Activated naive CD4-positive, alpha-beta T cell treated with anti-CD3 and anti-CD28 coated beads for 36 hours (primary cell): ENCODE measurements at regions not wholly inside any gene's neighbourhood (a gene's known extent, or its start where the extent isn't known, plus 50 kb on each side); places are given as distances from the start of the nearest gene placed in this dataset.
A peak's percentile ranks its signal among the peaks of the same experiment; 100 is the strongest.

Experiments
- CTCF ChIA-PET: fragments of 350-600 bp; sonication (Branson Sonifier 250); formaldehyde crosslinking; loops from one replicate; lab custom pipeline; 2021; ENCODE audit warnings: antibody characterized with exemption; lab: Charles Lee
- DNase-seq: peaks from one replicate; pipeline ENCODE4 v3.0.0-alpha.2; 2020
- H3K27ac Mint-ChIP-seq: one replicate; pipeline ENCODE4 v1.8.0; 2021; ENCODE audit warnings: mild to moderate bottlenecking, mixed read lengths
- H3K27me3 Mint-ChIP-seq: one replicate; pipeline ENCODE4 v1.8.0; 2021; ENCODE audit warnings: low read depth, mixed read lengths
- H3K36me3 Mint-ChIP-seq: one replicate; pipeline ENCODE4 v1.8.0; 2021; ENCODE audit warnings: low read depth, mixed read lengths
- H3K4me1 Mint-ChIP-seq: one replicate; pipeline ENCODE4 v1.8.0; 2021; ENCODE audit warnings: low read depth, mixed read lengths
- H3K4me3 Mint-ChIP-seq: one replicate; pipeline ENCODE4 v1.8.0; 2021; ENCODE audit warnings: mild to moderate bottlenecking, moderate library complexity, mixed read lengths
- H3K9me3 Mint-ChIP-seq: one replicate; pipeline ENCODE4 v1.8.0; 2021; ENCODE audit warnings: mixed read lengths
- intact Hi-C: fragments of 100-400 bp; cut with micrococcal nuclease; formaldehyde crosslinking; loops from one replicate; pipeline ENCODE4 v1.15.1; 2023

GRCh38 chr5:2147504-2148311 lies 265.0 kb upstream of the IRX4 start:
- Mint-ChIP-seq H3K27ac (no peak overlapping the region), H3K36me3 (no peaks in the 10 kb centered on the region), H3K9me3 (no peaks in the 10 kb centered on the region), H3K4me1 (no peaks in the 10 kb centered on the region), H3K4me3 (no peak overlapping the region), H3K27me3 (peaks cover 11% of the 10 kb centered on the region)
- intact Hi-C loops: no loop called here
- DNase-seq: no peak
- CTCF ChIA-PET: no interaction called here

- no peak overlapping the region for H3K27ac Mint-ChIP-seq
- CTCF ChIA-PET: no interaction called here
- H3K27me3 Mint-ChIP-seq: peaks cover 19% of the 10 kb centered on the region
- no peaks in the 10 kb centered on the region for H3K9me3 Mint-ChIP-seq
- H3K4me1 Mint-ChIP-seq: no peaks in the 10 kb centered on the region
- no peak overlapping the region for H3K4me3 Mint-ChIP-seq
- intact Hi-C loops: no loop called here
- H3K36me3 Mint-ChIP-seq: no peaks in the 10 kb centered on the region
- no peak for DNase-seq
Observed at GRCh38 chr5:2143646-2144353, 261.1 kb upstream of the IRX4 start.

GRCh38 chr5:2143088-2143487 lies 260.4 kb upstream of the IRX4 start:
- CTCF ChIA-PET: interaction anchor here (1.1 kb wide), 1 partner anchor 9 kb away, joined by 3 read pairs; no protein-coding TSS in a partner anchor
- Mint-ChIP-seq H3K36me3 (no peaks in the 10 kb centered on the region), H3K4me3 (no peak overlapping the region), H3K27me3 (peaks cover 19% of the 10 kb centered on the region), H3K4me1 (no peaks in the 10 kb centered on the region), H3K9me3 (no peaks in the 10 kb centered on the region), H3K27ac (no peak overlapping the region)
- intact Hi-C loops: no loop called here
- DNase-seq: no peak

GRCh38 chr5:2142456-2142954 lies 259.8 kb upstream of the IRX4 start:
- CTCF ChIA-PET: interaction anchor here (1.1 kb wide), 1 partner anchor 9 kb away, joined by 3 read pairs; no protein-coding TSS in a partner anchor
- Mint-ChIP-seq H3K27me3 (peaks cover 19% of the 10 kb centered on the region), H3K9me3 (no peaks in the 10 kb centered on the region), H3K27ac (no peak overlapping the region), H3K4me1 (no peaks in the 10 kb centered on the region), H3K36me3 (no peaks in the 10 kb centered on the region), H3K4me3 (no peak overlapping the region)
- no peak for DNase-seq
- intact Hi-C loops: no loop called here

- CTCF ChIA-PET: no interaction called here
Observed at GRCh38 chr5:2141254-2142000, 258.7 kb upstream of the IRX4 start.

GRCh38 chr5:2140501-2141175 lies 257.9 kb upstream of the IRX4 start:
- no peak for DNase-seq
- Mint-ChIP-seq H3K9me3 (no peaks in the 10 kb centered on the region), H3K4me1 (peaks cover 4% of the 10 kb centered on the region), H3K27ac (no peak overlapping the region), H3K36me3 (no peaks in the 10 kb centered on the region), H3K27me3 (peaks cover 24% of the 10 kb centered on the region), H3K4me3 (no peak overlapping the region)
- intact Hi-C loops: no loop called here
- CTCF ChIA-PET: no interaction called here

More at GRCh38 chr5:2141254-2142000, 258.7 kb upstream of the IRX4 start:
- Mint-ChIP-seq H3K36me3 (no peaks in the 10 kb centered on the region), H3K4me3 (no peak overlapping the region), H3K27ac (no peak overlapping the region), H3K9me3 (no peaks in the 10 kb centered on the region), H3K27me3 (peaks cover 24% of the 10 kb centered on the region), H3K4me1 (peaks cover 4% of the 10 kb centered on the region)
- no peak for DNase-seq
- intact Hi-C loops: no loop called here

- H3K27ac Mint-ChIP-seq: no peak overlapping the region
- no peaks in the 10 kb centered on the region for H3K36me3 Mint-ChIP-seq
- peaks cover 4% of the 10 kb centered on the region for H3K4me1 Mint-ChIP-seq
- no peak for DNase-seq
- no peak overlapping the region for H3K4me3 Mint-ChIP-seq
- peaks cover 23% of the 10 kb centered on the region for H3K27me3 Mint-ChIP-seq
- H3K9me3 Mint-ChIP-seq: no peaks in the 10 kb centered on the region
- intact Hi-C loops: no loop called here
- CTCF ChIA-PET: no interaction called here
Observed at GRCh38 chr5:2139478-2139877, 256.8 kb upstream of the IRX4 start.

- H3K36me3 Mint-ChIP-seq: no peaks in the 10 kb centered on the region
Observed at GRCh38 chr5:2138896-2139295, 256.2 kb upstream of the IRX4 start.

GRCh38 chr5:2137444-2138050 lies 254.8 kb upstream of the IRX4 start:
- H3K4me1 Mint-ChIP-seq: peaks cover 4% of the 10 kb centered on the region
- no peaks in the 10 kb centered on the region for H3K9me3 Mint-ChIP-seq
- CTCF ChIA-PET: no interaction called here
- intact Hi-C loops: no loop called here
- no peak for DNase-seq
- peaks cover 15% of the 10 kb centered on the region for H3K27me3 Mint-ChIP-seq
- no peak overlapping the region for H3K4me3 Mint-ChIP-seq
- peak overlapping the region; percentile 7 for H3K27ac Mint-ChIP-seq
- no peaks in the 10 kb centered on the region for H3K36me3 Mint-ChIP-seq

More at GRCh38 chr5:2138896-2139295, 256.2 kb upstream of the IRX4 start:
- Mint-ChIP-seq H3K4me3 (no peak overlapping the region), H3K27ac (no peak overlapping the region), H3K27me3 (peaks cover 19% of the 10 kb centered on the region), H3K9me3 (no peaks in the 10 kb centered on the region), H3K4me1 (peaks cover 4% of the 10 kb centered on the region)
- intact Hi-C loops: no loop called here
- CTCF ChIA-PET: no interaction called here
- no peak for DNase-seq

GRCh38 chr5:2136728-2137333 lies 254.1 kb upstream of the IRX4 start:
- H3K27me3 Mint-ChIP-seq: peaks cover 13% of the 10 kb centered on the region
- no peaks in the 10 kb centered on the region for H3K36me3 Mint-ChIP-seq
- H3K9me3 Mint-ChIP-seq: no peaks in the 10 kb centered on the region
- no peak for DNase-seq
- H3K4me3 Mint-ChIP-seq: no peak overlapping the region
- CTCF ChIA-PET: no interaction called here
- H3K27ac Mint-ChIP-seq: no peak overlapping the region
- intact Hi-C loops: no loop called here
- H3K4me1 Mint-ChIP-seq: peaks cover 4% of the 10 kb centered on the region

- no peak for DNase-seq
- Mint-ChIP-seq H3K27me3 (peaks cover 13% of the 10 kb centered on the region), H3K27ac (no peak overlapping the region), H3K4me1 (peaks cover 4% of the 10 kb centered on the region), H3K9me3 (no peaks in the 10 kb centered on the region), H3K4me3 (no peak overlapping the region), H3K36me3 (no peaks in the 10 kb centered on the region)
- intact Hi-C loops: no loop called here
- CTCF ChIA-PET: no interaction called here
Observed at GRCh38 chr5:2135833-2136232, 253.1 kb upstream of the IRX4 start.
